ENCODE measurements at regions not wholly inside any gene's neighbourhood (a gene's known extent, or its start where the extent isn't known, plus 50 kb on each side); places are given as distances from the start of the nearest gene placed in this dataset.
"Not testable (repeated sequence)": the region's sequence is repeated elsewhere in the genome, so short reads cannot be mapped to it uniquely, and the experiment has no call there.

GRCh38 chr2:15810477-15811150 is 129.7 kb upstream of the MYCN start:
- intact Hi-C loops (cut with DNase I) = no loop called here
- no peak for DNase-seq (ENCODE audit: low spot score)

GRCh38 chr2:15811367-15811766 is 129.0 kb upstream of the MYCN start:
- intact Hi-C loops (cut with DNase I) = no loop called here

GRCh38 chr2:15812187-15812780 is 128.1 kb upstream of the MYCN start:
- intact Hi-C loops (cut with DNase I) = no loop called here

More at GRCh38 chr2:15811367-15811766, 129.0 kb upstream of the MYCN start:
- DNase-seq (ENCODE audit: low spot score) = no peak

GRCh38 chr2:15813481-15814266 is 126.7 kb upstream of the MYCN start:
- DNase-seq (ENCODE audit: low spot score) = no peak
- intact Hi-C loops (cut with DNase I) = no loop called here

More at GRCh38 chr2:15812187-15812780, 128.1 kb upstream of the MYCN start:
- DNase-seq (ENCODE audit: low spot score) = no peak

GRCh38 chr2:15814403-15814802 is 125.9 kb upstream of the MYCN start:
- DNase-seq (ENCODE audit: low spot score) = no peak

GRCh38 chr2:15814946-15815345 is 125.4 kb upstream of the MYCN start:
- intact Hi-C loops (cut with DNase I) = no loop called here
- no peak for DNase-seq (ENCODE audit: low spot score)

More at GRCh38 chr2:15814403-15814802, 125.9 kb upstream of the MYCN start:
- intact Hi-C loops (cut with DNase I) = no loop called here

- DNase-seq (ENCODE audit: low spot score) = no peak
- intact Hi-C loops (cut with DNase I) = no loop called here
Observed at GRCh38 chr2:15816226-15816625, 124.1 kb upstream of the MYCN start.

GRCh38 chr2:15816674-15817406 is 123.5 kb upstream of the MYCN start:
- intact Hi-C loops (cut with DNase I) = no loop called here
- DNase-seq (ENCODE audit: low spot score) = no peak

GRCh38 chr2:15817748-15818147 is 122.6 kb upstream of the MYCN start:
- no peak for DNase-seq (ENCODE audit: low spot score)
- intact Hi-C loops (cut with DNase I) = no loop called here

GRCh38 chr2:15818318-15818753 is 122.0 kb upstream of the MYCN start:
- intact Hi-C loops (cut with DNase I) = no loop called here
- DNase-seq (ENCODE audit: low spot score) = no peak

- intact Hi-C loops (cut with DNase I) = no loop called here
- DNase-seq (ENCODE audit: low spot score) = no peak
Observed at GRCh38 chr2:15818881-15819280, 121.5 kb upstream of the MYCN start.

- intact Hi-C loops (cut with DNase I) = no loop called here
- DNase-seq (ENCODE audit: low spot score) = no peak
Observed at GRCh38 chr2:15819562-15820256, 120.6 kb upstream of the MYCN start.

- DNase-seq (ENCODE audit: low spot score) = no peak
- intact Hi-C loops (cut with DNase I) = no loop called here
Observed at GRCh38 chr2:15820257-15820566, 120.1 kb upstream of the MYCN start.

- no peak for DNase-seq (ENCODE audit: low spot score)
- intact Hi-C loops (cut with DNase I) = no loop called here
Observed at GRCh38 chr2:15820927-15821326, 119.4 kb upstream of the MYCN start.

- no peak for DNase-seq (ENCODE audit: low spot score)
Observed at GRCh38 chr2:15822151-15823044, 118.0 kb upstream of the MYCN start.

GRCh38 chr2:15823459-15824396 is 116.6 kb upstream of the MYCN start:
- no peak for DNase-seq (ENCODE audit: low spot score)
- intact Hi-C loops (cut with DNase I) = no loop called here

More at GRCh38 chr2:15822151-15823044, 118.0 kb upstream of the MYCN start:
- intact Hi-C loops (cut with DNase I) = no loop called here

- intact Hi-C loops (cut with DNase I) = not testable (repeated sequence)
Observed at GRCh38 chr2:15824467-15824866, 115.9 kb upstream of the MYCN start.

More at GRCh38 chr2:15824467-15824866, 115.9 kb upstream of the MYCN start:
- not testable (repeated sequence) for DNase-seq (ENCODE audit: low spot score)

Measured in cardiac septum (tissue), 1 donor.